A673 (cell line): ENCODE measurements at regions not wholly inside any gene's neighbourhood (a gene's known extent, or its start where the extent isn't known, plus 50 kb on each side); places are given as distances from the start of the nearest gene placed in this dataset.
"Not testable (repeated sequence)": the region's sequence is repeated elsewhere in the genome, so short reads cannot be mapped to it uniquely, and the experiment has no call there.

Experiments
- EZH2 ChIP-seq: fragments of 200-600 bp; sonication (generic); IDR thresholded peaks from 2 replicates; pipeline ENCODE4 v1.6.1; 2017; ENCODE audit warnings: borderline replicate concordance, low read depth, mild to moderate bottlenecking, mixed read lengths, antibody characterized with exemption, low read length; ENCODE audit not compliant: poor library complexity, severe bottlenecking
- TF ChIP-seq, protein P1 (sequence below): fragments of 300-800, 200-600 bp; sonication (generic); conservative IDR thresholded peaks from 2 replicates; pipeline ENCODE4 v1.5.1; 2017; ENCODE audit warnings: low read depth, mild to moderate bottlenecking, antibody characterized with exemption, low read length, moderate library complexity, mixed read lengths

DNA sequence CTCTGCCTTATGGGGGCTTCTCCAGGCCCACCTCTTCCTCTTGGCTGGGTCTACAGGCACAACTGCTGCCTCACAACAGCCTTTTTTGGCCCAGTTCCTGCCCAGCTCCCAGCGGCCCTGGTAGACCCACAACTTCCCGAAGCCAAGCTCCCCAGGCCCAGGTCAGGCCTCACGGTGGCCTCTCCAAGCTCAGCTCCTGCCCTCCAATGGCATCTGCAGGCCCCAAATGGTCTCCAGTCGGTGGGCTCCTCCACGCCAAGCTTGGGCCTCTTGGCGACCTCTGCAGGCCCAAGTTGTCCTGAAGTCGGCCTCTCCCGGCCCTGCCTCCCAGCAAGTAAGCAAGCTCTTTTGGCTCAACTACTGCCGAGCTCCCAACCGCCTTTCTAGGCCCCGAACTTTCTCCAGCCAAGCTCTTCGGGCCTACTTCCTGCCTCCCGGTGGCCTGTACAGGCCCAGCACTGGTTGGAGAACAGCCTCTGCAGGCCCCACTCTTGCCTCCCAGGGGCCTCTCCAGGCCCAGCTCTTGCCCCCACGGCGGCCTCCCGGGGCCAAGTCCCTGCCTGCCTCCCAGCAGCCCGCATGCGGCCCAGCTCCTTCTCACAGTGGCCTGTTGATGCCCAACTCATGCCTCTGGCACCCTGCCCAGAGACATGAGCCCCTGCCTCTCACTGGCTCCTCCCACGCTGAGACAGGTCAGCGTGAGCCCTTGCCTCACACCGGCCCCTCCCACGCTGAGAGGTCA lies 354.6 kb downstream of the ZNF37A start:
- TF ChIP-seq, protein P1, sequence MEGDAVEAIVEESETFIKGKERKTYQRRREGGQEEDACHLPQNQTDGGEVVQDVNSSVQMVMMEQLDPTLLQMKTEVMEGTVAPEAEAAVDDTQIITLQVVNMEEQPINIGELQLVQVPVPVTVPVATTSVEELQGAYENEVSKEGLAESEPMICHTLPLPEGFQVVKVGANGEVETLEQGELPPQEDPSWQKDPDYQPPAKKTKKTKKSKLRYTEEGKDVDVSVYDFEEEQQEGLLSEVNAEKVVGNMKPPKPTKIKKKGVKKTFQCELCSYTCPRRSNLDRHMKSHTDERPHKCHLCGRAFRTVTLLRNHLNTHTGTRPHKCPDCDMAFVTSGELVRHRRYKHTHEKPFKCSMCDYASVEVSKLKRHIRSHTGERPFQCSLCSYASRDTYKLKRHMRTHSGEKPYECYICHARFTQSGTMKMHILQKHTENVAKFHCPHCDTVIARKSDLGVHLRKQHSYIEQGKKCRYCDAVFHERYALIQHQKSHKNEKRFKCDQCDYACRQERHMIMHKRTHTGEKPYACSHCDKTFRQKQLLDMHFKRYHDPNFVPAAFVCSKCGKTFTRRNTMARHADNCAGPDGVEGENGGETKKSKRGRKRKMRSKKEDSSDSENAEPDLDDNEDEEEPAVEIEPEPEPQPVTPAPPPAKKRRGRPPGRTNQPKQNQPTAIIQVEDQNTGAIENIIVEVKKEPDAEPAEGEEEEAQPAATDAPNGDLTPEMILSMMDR, result not testable (repeated sequence)
- not testable (repeated sequence) for TF ChIP-seq EZH2
